D721Med (cell line): ENCODE measurements at regions not wholly inside any gene's neighbourhood (a gene's known extent, or its start where the extent isn't known, plus 50 kb on each side); places are given as distances from the start of the nearest gene placed in this dataset.

ENCODE experiments used
- DNase-seq: peaks from one replicate; pipeline ENCODE4 v3.0.0; 2011; ENCODE audit warnings: low spot score; ENCODE audit not compliant: insufficient read length
- FAIRE-seq: peaks from 2 replicates; lab custom pipeline; 2011; peaks lifted over from hg19 to GRCh38; lab: Jason Lieb, UNC
- CTCF ChIP-seq: IDR thresholded peaks from 2 replicates; pipeline ENCODE4 v1.5.1; 2012; ENCODE audit warnings: mild to moderate bottlenecking, control low read depth; ENCODE audit not compliant: insufficient read depth; ENCODE audit errors: missing control alignments

GRCh38 chr14:25122843-25123242 is 72.9 kb upstream of the STXBP6 start:
- TF ChIP-seq CTCF = no peak
- DNase-seq (no peak), FAIRE-seq (no peak)

- TF ChIP-seq CTCF = no peak
- DNase-seq (no peak), FAIRE-seq (no peak)
Measured at GRCh38 chr14:25122211-25122610, 72.3 kb upstream of the STXBP6 start.

- DNase-seq = no peak
- FAIRE-seq = no peak
Measured at GRCh38 chr14:25121337-25122129, 71.6 kb upstream of the STXBP6 start.

GRCh38 chr14:25120261-25120660 is 70.3 kb upstream of the STXBP6 start:
- FAIRE-seq = no peak
- no peak for DNase-seq
- no peak for TF ChIP-seq CTCF

More at GRCh38 chr14:25121337-25122129, 71.6 kb upstream of the STXBP6 start:
- TF ChIP-seq CTCF = no peak

- TF ChIP-seq CTCF = no peak
- DNase-seq = no peak
- FAIRE-seq = no peak
Measured at GRCh38 chr14:25118671-25119070, 68.7 kb upstream of the STXBP6 start.

- no peak for TF ChIP-seq CTCF
- no peak for DNase-seq
- FAIRE-seq = no peak
Measured at GRCh38 chr14:25117342-25117741, 67.4 kb upstream of the STXBP6 start.

- no peak for TF ChIP-seq CTCF
- FAIRE-seq (no peak), DNase-seq (no peak)
Measured at GRCh38 chr14:25116607-25117006, 66.7 kb upstream of the STXBP6 start.
